Adipose tissue (tissue), 3 donors: ENCODE measurements at regions not wholly inside any gene's neighbourhood (a gene's known extent, or its start where the extent isn't known, plus 50 kb on each side); places are given as distances from the start of the nearest gene placed in this dataset.

ENCODE experiments used
- H3K27ac ChIP-seq: one replicate; pipeline ENCODE4 v1.5.1; 2013; ENCODE audit warnings: low read depth, low read length
- WGBS, 3 donors: extraction: QIAGEN DNeasy Blood & Tissue Kit; methylation state at CpG; one replicate each; pipeline ENCODE4 v1.1.7; 2013; 5-methylcytosine and 5-hydroxymethylcytosine counted together
- donor health status: healthy with polysubstance abuse.
- donor health status: Bipolar disorder and iron deficiency.
- donor health status: healthy.

DNA sequence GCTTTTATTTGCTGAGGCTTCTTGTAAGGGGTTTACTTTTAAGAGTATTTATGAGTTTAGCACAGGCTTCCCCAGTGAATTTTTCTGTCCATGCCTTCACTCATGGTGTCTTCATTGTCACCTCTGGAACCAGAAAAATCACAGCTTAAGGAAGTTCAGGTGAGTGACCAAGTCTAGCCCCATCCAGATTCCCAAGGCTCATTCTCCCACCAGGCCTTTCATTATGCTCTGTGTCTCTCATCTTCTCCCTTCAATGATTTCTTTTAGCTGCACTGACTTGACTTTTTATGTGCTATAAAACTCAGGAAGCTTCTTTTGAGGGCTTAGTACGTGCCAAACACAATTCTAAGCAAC, 64.9 kb upstream of the NEDD9 start:
- WGBS, 3 donors = 90 to 97% (median 97%) methylated on average over 1 of the region's 1 CpG

DNA sequence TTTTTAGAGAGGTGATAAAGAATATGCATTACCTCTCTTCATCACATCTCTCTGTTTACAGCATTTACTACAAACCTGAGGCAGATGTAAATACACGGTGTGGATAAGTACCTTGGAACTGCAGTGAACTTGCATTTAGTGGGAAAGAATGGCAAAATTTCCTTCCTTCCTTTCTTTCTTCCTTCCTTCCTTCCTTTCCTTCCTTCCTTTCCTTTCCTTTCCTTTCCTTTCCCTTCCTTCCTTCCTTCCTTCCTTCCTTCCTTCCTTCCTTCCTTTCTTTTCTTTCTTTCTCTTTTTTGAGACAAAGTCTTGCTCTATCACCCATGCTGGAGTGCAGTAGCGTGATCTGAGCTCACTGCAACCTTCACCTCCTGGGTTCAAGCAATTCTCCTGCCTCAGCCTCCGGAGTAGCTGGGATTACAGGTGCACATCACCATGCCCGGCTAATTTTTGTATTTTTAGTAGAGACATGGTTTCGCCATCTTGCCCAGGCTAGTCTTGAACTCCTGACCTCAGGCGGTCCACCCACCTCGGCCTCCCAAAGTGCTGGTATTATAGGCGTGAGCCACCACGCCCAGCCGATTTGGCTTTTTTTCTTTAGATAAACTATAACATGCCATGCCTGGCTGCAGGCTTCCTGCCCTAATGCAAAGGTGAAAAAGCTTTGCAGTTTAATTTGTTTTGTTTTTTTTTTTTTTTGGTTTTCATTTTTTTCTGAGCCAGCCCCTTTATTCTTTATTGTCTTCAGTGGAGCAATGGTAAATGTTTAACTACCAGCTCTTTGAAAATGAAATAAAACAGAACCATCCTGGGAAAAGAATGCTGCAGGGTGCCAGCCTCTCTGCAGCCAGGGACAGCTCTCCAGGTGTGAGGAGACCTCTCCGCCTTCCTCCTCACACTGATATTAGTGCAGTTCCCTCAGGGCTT, 64.2 kb upstream of the NEDD9 start:
- WGBS, 3 donors = 79 to 95% (median 90%) methylated on average over 11 of the region's 11 CpGs
- H3K27ac ChIP-seq = no peak overlapping the region

More for the DNA sequence above, 64.9 kb upstream of the NEDD9 start:
- no peak overlapping the region for H3K27ac ChIP-seq

DNA sequence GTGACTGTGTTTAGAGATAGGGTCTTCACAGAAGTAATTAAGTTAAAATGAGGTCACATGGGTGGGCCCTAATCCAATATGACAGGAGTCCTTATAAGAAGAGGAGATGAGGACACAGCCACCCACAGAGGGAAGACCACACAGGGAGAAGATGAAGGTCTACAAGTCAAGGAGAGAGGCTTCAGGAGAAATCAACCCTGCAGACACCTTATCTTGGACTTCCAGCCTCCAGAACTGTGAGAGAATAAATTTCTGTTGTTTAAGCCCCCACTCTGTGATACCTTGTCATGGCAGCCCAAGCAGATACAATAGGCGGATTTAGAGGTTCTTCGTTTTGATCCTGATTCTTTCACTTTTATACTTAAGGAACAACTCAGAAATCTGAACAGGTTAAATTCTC, 63.5 kb upstream of the NEDD9 start:
- 91 to 98% (median 96%) methylated on average over 2 of the region's 2 CpGs for WGBS, 3 donors

DNA sequence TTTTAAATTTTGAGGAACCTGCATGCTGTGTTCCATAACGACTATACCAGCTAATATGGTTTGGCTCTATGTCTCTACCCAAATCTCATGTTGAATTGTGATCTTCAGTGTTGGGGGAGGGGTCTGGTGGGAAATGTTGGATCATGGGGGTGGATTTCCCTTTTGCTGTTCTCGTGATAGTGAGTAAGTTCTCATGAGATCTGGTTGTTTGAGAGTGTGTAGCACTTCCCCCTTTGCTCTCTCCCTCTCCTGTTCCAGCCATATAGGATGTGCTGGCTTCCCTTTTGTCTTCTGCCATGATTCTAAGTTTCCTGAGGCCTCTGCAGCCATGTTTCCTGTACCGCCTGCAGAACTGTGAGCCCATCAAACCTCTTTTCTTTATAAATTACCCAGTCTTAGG, 61.8 kb upstream of the NEDD9 start:
- 72 to 90% (median 74%) methylated on average over 3 of the region's 3 CpGs for WGBS, 3 donors
- H3K27ac ChIP-seq = no peak overlapping the region

More for the DNA sequence above, 63.5 kb upstream of the NEDD9 start:
- no peak overlapping the region for H3K27ac ChIP-seq

DNA sequence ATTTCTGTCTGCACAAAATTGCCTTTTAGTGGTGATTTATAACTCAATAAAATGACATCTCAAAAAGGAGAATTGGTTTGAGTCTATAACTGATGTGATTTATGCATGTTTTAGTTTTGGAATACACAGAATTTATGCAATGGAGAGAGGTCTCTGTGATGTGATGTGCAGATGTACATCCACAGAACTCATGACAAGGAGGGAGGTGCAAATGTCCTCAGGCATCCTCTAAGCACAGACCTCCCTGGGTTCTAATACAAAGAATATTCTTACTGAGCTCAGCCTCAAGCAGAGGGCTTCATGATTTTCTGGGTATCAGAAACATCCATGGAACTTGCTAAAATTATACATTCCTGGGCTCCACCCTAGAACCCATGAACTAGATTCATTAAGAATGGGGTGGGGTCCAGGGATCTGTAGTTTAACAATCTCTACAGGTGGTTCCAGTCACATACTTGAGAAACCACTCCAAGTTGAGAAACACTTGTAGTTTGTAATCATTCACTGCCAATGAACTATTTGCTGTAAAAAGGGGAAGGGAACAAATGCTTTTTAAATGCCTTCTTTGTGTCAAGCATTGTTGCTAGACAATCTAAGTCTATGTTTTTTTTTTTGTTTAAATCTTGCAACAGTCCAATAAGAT, 60.2 kb upstream of the NEDD9 start:
- no peak overlapping the region for H3K27ac ChIP-seq

DNA sequence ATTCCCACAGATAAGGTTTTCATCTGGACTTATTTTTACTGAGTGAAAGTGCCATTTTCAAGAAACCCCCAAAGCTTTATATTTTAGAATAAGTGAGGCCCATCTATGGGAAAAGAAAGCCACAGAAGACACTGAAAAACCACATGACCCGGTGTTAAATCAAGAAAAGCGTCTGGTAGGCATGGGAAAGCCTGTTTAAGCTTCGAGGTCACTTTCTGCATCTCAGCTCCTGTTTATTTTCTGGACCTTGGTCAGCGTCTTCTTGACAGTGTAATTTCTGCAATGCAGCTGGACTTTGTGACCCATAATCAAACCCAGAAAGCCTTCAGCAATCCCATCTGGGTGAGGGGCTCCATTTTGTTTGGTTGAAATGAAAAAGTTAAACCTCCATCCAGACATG, 59.6 kb upstream of the NEDD9 start:
- 83 to 85% (median 83%) methylated on average over 4 of the region's 4 CpGs for WGBS, 3 donors
- no peak overlapping the region for H3K27ac ChIP-seq

DNA sequence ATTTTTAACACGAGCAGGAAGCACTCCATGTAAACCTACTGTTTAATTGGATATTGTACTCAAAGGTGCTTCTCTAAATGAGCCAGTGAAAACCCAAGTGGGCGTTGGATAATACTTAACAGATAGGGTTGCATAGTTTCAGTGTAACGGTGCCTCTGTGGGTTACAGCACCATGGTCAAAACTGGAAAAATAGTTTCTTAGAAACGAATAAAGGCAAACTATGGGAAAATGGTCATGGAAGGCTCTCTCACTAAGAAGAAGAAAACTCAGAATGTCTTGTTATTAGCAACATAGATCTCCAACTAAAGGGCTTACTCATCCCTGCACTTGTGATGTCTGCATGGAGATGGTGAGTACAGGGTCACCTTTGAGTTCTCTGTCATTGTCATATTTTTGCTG, 59.1 kb upstream of the NEDD9 start:
- H3K27ac ChIP-seq = no peak overlapping the region
- WGBS, 3 donors = 84 to 91% (median 91%) methylated on average over 4 of the region's 4 CpGs

DNA sequence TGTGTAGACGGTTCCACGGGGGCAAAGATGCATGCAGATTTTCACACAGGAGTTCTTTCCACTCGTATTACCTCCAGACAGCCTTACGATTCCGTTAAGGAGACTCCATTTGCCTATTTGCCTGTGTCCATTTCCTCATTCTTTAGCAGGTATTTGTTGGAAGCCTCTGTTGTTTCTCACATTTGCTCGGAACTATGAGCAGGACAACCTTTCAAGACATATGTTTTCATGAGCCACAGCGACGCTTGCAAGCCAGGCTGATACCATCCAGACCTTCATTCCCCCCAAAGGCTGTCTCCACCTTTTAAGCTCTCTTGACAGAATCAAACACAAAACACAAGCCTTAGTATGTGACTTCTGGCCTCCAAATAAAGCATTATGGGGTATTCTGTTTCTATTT, 57.6 kb upstream of the NEDD9 start:
- H3K27ac ChIP-seq = no peak overlapping the region
- 75 to 90% (median 89%) methylated on average over 8 of the region's 8 CpGs for WGBS, 3 donors

DNA sequence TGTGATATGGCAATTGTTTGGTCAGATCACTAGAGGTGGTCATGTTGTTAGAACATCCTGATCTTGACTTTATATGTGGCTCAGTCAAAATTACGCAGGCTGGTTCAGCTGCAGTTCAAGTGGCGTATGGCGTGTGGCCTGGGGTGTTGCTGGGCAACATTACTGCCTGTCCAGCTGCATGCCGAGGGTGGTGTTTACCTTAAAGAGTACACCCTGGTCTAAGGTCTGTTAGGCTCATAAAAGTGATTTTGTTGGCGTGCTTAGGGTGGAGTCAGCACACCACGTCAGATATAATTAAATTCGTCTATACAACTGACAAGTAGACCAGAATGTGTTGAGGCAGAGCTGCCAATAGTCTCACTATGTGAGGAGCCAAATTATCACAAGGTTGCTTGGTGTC, 55.6 kb upstream of the NEDD9 start:
- WGBS, 3 donors = 75 to 94% (median 84%) methylated on average over 7 of the region's 7 CpGs
- H3K27ac ChIP-seq = no peak overlapping the region

DNA sequence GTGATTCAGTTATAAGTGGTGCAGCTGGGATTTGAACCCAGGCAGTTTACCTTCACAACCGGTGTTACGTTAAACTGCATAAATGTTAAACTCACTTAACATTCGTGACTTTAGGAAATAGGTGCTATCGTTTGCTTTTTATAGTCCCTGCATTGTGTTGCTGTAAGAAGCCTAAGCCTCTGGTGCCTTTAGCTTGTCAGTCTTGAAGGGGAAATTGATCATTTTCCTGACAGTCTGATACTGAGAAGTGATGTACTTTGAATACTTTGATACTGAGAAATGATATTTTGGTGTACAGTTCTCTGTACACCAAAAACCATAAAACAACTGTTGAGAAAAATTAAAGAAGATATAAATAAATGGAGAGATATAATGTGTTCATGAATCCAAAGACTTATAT, 52.5 kb upstream of the NEDD9 start:
- WGBS, 3 donors = 86 to 91% (median 89%) methylated on average over 4 of the region's 4 CpGs
- no peak overlapping the region for H3K27ac ChIP-seq

DNA sequence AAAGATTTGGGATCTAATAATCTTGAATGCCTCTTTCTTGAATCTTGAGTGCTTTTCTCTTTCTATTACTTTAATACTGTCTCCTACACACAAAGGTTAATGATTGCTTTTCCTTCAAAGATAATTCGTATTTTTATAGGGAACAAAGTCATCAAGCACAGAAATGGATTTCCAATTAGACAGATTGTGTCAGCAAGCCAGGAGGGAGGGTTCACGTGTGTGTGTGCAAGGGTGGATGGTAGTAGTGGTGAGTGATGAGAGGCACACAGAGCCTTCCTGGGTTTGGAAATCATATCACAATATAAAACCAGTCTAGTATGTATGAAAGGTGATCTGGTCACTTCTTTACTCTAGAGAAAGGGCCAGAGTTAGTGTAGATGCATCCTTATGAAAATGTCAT, 51.2 kb upstream of the NEDD9 start:
- WGBS, 3 donors = 71 to 91% (median 90%) methylated on average over 2 of the region's 2 CpGs
- no peak overlapping the region for H3K27ac ChIP-seq

DNA sequence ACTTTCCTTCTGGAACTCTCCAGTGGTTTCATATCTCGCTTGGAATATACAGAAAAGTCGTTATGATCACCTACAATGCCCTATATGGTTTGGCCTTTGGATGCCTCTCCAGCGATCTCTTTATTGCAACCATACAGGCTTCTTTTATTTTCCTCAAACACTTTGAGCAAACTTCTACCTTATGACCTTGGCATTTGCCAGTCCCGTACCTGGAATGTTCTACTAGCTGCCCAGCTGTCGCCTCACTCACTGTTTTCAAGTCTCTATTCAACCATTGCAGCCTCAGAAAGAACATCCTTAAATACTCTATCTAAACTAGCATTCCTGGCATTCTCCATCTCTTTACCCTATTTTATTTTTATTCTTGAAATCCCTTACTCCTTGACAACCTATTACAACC, 50.4 kb upstream of the NEDD9 start:
- H3K27ac ChIP-seq = no peak overlapping the region
- WGBS, 3 donors = 61 to 96% (median 96%) methylated on average over 5 of the region's 5 CpGs
